Activated naive CD8-positive, alpha-beta T cell treated with anti-CD3 and anti-CD28 coated beads, Interleukin-2, amount 10 ng/mL, durations not matched to agents 7 days and 5 days (primary cell): ENCODE measurements at regions not wholly inside any gene's neighbourhood (a gene's known extent, or its start where the extent isn't known, plus 50 kb on each side); places are given as distances from the start of the nearest gene placed in this dataset.
"Not testable (repeated sequence)": the region's sequence is repeated elsewhere in the genome, so short reads cannot be mapped to it uniquely, and the experiment has no call there.

ENCODE experiments used
- ATAC-seq: fragments of 150-1000 bp; cut with Tn5 transposase; one replicate; pipeline ENCODE4 v1.10.0; 2021; ENCODE audit warnings: low read depth, moderate library complexity
- POLR2A ChIA-PET: fragments of 350-600 bp; sonication (Branson Sonifier 250); formaldehyde crosslinking; loops from one replicate; lab custom pipeline; 2021; ENCODE audit warnings: antibody characterized with exemption; lab: Charles Lee
- DNase-seq: peaks from one replicate; pipeline ENCODE4 v3.0.0; 2021
- H3K27ac Mint-ChIP-seq: one replicate; pipeline ENCODE4 v1.8.0; 2022; ENCODE audit warnings: mild to moderate bottlenecking, mixed read lengths
- H3K27me3 Mint-ChIP-seq: one replicate; pipeline ENCODE4 v1.8.0; 2022; ENCODE audit warnings: mild to moderate bottlenecking, moderate library complexity, mixed read lengths
- H3K36me3 Mint-ChIP-seq: one replicate; pipeline ENCODE4 v1.8.0; 2021; ENCODE audit warnings: mild to moderate bottlenecking, mixed read lengths
- H3K4me1 Mint-ChIP-seq: one replicate; pipeline ENCODE4 v1.8.0; 2021; ENCODE audit warnings: mixed read lengths
- H3K4me3 Mint-ChIP-seq: one replicate; pipeline ENCODE4 v1.8.0; 2022; ENCODE audit warnings: mild to moderate bottlenecking, moderate library complexity, mixed read lengths
- H3K9me3 Mint-ChIP-seq: one replicate; pipeline ENCODE4 v1.8.0; 2021; ENCODE audit warnings: mixed read lengths

DNA sequence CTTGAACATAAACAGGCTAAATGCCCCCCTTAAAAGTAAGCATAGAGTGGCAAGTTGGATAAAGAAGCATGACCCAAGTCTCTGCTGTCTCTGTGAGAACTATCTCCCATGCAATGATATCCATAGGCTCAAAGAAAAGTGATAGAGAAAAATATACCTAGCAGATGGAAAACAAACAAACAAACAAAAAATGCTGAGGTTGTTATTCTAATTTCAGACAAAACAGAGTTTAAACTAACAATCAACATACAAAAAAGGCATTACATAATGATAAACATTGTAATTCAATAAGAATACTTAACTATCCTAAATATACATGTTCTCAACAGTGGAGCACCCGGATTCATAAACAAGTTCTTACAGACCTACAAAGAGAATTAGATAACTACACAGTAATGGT, 626.2 kb upstream of the CNTNAP2 start:
- no peaks in the 10 kb centered on the region for H3K36me3 Mint-ChIP-seq
- H3K4me1 Mint-ChIP-seq = no peaks in the 10 kb centered on the region
- POLR2A ChIA-PET = no interaction called here
- H3K27ac Mint-ChIP-seq = no peak overlapping the region
- peaks cover 1% of the 10 kb centered on the region for H3K9me3 Mint-ChIP-seq
- no peaks in the 10 kb centered on the region for H3K27me3 Mint-ChIP-seq
- no peak overlapping the region for H3K4me3 Mint-ChIP-seq
- DNase-seq (no peak), ATAC-seq (no peak)

DNA sequence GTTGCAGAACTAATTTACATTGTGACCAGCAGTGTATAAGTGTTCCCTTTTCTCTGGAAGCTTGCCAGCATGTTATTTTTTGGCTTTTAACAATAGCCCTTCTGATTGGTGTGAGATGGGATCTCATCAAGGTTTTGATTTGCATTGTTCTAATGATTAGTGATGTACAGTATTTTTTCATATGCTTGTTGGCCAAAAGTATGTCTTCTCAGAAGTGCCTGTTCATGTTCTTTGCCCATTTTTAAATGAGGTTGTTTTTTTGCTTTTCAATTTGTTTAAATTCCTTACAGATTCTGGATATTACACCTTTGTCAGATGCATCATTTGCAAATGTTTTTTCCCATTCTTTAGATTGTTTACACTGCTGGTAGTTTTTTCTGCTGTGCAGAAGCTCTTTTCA, 627.0 kb upstream of the CNTNAP2 start:
- no peak overlapping the region for H3K27ac Mint-ChIP-seq
- POLR2A ChIA-PET = no interaction called here
- no peaks in the 10 kb centered on the region for H3K4me1 Mint-ChIP-seq
- peaks cover 1% of the 10 kb centered on the region for H3K9me3 Mint-ChIP-seq
- no peak for DNase-seq
- no peaks in the 10 kb centered on the region for H3K36me3 Mint-ChIP-seq
- H3K27me3 Mint-ChIP-seq = no peaks in the 10 kb centered on the region
- no peak for ATAC-seq
- H3K4me3 Mint-ChIP-seq = no peak overlapping the region

DNA sequence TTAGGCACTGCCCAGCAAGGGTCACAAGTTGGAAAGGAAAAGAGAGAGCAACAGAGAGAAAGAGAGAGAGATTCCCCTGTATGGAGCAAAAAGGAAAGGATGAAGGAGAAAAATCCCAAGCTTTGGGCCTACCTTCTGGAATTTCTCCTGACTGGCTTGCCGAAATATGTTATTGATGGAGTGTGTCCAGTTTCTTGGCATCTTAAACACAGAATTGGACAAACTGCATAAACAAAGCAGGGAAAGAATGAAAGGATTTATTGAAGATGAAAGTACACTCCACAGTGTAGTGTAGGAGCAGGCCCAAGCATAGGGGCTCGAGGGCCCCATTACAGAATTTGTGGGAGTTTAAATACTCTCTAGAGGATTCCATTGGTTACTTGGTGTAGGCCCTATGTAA, 627.8 kb upstream of the CNTNAP2 start:
- POLR2A ChIA-PET = no interaction called here
- DNase-seq (no peak), ATAC-seq (no peak)
- peaks cover 1% of the 10 kb centered on the region for H3K9me3 Mint-ChIP-seq
- no peaks in the 10 kb centered on the region for H3K4me1 Mint-ChIP-seq
- H3K4me3 Mint-ChIP-seq = no peak overlapping the region
- no peaks in the 10 kb centered on the region for H3K36me3 Mint-ChIP-seq
- H3K27ac Mint-ChIP-seq = no peak overlapping the region
- no peaks in the 10 kb centered on the region for H3K27me3 Mint-ChIP-seq

DNA sequence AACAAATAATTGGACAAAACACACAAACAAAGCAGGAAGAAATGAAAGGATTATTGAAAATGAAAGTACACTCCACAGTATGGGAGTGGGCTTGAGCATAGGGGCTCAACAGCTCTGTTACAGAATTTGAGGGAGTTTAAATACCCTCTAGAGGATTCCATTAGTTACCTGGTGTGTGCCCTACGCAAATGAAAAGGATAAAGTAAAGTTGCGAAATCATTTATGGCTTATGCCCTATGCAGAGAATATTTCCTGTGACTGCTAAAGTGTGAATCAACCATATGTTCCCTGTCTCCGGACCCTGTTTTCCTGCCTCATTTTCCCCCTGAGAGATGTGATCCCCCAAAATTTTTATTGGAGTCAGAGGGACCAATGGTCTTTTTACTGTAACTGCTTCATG, 634.6 kb upstream of the CNTNAP2 start:
- no peaks in the 10 kb centered on the region for H3K27me3 Mint-ChIP-seq
- POLR2A ChIA-PET = no interaction called here
- H3K27ac Mint-ChIP-seq = no peak overlapping the region
- ATAC-seq (no peak), DNase-seq (no peak)
- H3K4me1 Mint-ChIP-seq = no peaks in the 10 kb centered on the region
- H3K9me3 Mint-ChIP-seq = peaks cover 1% of the 10 kb centered on the region
- no peak overlapping the region for H3K4me3 Mint-ChIP-seq
- no peaks in the 10 kb centered on the region for H3K36me3 Mint-ChIP-seq

DNA sequence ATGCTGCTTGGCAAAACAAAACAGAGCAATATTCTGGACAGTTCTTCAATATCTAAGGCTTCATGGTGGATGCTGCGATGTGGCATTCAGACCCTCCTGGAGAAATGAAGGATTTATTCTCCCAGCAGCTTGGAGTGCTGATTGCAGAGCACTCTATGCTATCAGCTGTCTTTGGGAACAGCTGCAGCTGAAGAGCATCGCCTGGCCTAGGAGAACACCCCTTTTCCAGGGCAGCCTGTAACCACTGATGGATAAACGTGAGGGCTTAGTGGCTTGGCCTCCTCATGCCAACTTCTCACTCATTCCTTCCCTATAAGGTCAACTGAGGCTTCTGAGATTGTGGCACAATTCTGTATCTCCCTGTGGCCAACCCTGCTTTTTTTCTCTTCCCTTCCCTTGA, 638.1 kb upstream of the CNTNAP2 start:
- DNase-seq (no peak), ATAC-seq (no peak)
- Mint-ChIP-seq H3K4me1 (no peaks in the 10 kb centered on the region), H3K36me3 (no peaks in the 10 kb centered on the region), H3K9me3 (peaks cover 3% of the 10 kb centered on the region), H3K27me3 (no peaks in the 10 kb centered on the region), H3K27ac (no peak overlapping the region), H3K4me3 (no peak overlapping the region)
- POLR2A ChIA-PET = no interaction called here

DNA sequence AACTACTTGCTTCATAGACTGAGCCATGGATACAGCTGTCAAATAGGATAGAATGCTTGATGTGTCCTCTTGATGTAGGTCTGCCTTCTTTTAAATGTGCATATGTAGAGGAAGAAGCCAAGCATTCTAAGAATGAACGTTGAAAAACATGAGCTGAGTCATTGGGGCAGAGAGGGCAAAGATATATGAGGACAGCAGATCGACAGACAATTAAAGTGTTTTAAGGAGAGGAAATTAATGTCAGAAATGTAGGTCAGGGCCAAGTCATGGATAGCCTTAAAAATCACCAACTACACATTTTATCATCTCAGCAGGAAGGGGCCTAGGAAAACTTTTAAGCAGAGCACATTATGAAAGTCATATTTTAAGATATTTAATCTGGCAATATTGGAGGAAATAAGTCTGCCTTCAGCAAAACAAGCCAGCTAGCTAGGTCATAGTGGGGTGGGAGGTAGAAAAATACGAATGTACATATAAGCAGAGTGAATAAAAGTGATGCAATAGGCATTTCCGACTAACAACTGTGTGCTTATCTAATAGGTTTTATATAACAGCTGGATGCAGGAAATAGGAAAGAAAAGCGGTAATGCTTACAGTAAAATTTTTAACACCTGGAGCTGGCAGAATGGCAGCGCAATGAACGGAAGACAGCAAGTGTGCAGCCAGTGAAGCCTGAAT, 638.3 kb upstream of the TPK1 start:
- Mint-ChIP-seq H3K4me3 (no peak overlapping the region), H3K27ac (no peak overlapping the region), H3K27me3 (no peaks in the 10 kb centered on the region), H3K36me3 (no peaks in the 10 kb centered on the region), H3K9me3 (peaks cover 3% of the 10 kb centered on the region), H3K4me1 (no peaks in the 10 kb centered on the region)
- no peak for DNase-seq
- POLR2A ChIA-PET = no interaction called here
- ATAC-seq = no peak

DNA sequence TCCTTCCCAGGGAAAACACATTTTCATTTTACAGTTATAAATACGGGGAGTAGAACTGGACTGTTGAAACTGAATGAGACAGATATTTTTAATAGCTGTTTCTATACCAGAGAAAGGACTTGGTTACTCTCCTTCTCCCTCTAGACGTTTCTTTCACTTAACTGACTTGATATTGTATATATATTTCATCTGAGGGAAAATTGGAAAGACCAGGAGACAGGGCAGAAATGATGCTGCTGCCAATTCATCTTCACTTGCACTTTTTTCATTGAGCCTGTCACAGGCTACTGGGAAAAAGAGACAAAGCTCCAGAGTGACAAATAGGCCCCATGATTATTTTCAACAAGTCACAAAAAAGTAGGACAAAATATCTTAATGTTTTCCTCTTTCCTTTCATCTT, 636.0 kb upstream of the TPK1 start:
- DNase-seq = no peak
- no peak for ATAC-seq
- no peaks in the 10 kb centered on the region for H3K4me1 Mint-ChIP-seq
- H3K27me3 Mint-ChIP-seq = no peaks in the 10 kb centered on the region
- no peak overlapping the region for H3K4me3 Mint-ChIP-seq
- H3K36me3 Mint-ChIP-seq = no peaks in the 10 kb centered on the region
- no peak overlapping the region for H3K27ac Mint-ChIP-seq
- POLR2A ChIA-PET = no interaction called here
- H3K9me3 Mint-ChIP-seq = peaks cover 3% of the 10 kb centered on the region

DNA sequence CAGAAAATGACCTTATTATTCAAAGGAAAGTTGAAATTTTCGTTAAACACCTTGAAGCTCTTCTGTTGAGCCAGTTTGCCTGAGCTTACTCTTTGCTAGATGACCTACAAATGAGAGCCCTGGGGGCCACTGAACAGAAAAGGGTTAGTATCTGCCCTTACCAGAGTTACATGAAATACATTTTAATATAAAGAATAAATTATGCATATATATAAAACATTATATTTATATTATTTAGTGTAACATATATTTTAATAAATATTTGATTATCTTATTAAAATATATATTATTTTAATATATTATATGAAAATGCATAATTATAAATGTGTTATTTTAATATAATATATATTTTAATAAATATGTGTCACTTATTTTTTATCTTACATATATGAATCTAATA, 628.4 kb upstream of the TPK1 start:
- Mint-ChIP-seq H3K36me3 (no peaks in the 10 kb centered on the region), H3K4me1 (no peaks in the 10 kb centered on the region), H3K27ac (no peak overlapping the region), H3K9me3 (peaks cover 3% of the 10 kb centered on the region), H3K4me3 (no peak overlapping the region), H3K27me3 (no peaks in the 10 kb centered on the region)
- DNase-seq (no peak), ATAC-seq (no peak)
- POLR2A ChIA-PET = no interaction called here

DNA sequence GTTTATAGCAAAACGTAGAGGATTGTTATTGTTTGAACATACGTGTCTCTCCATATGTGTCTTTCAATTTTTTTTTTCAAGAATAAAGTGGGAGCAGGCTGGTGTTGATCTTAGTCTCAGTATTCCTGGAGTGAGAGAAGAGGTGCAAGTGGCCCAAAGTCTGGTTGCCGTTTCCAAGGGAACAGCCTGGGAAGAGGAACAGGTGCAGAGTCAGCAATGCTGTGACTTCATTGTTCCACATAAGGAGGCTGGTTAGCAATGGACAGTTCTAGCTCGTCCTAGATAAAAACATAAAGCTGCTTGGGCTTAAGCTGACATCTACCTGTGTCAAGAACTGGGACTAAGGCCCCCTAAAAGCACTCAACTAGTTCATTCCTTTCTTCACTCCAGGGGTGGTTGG, 626.6 kb upstream of the TPK1 start:
- H3K27ac Mint-ChIP-seq = no peak overlapping the region

DNA sequence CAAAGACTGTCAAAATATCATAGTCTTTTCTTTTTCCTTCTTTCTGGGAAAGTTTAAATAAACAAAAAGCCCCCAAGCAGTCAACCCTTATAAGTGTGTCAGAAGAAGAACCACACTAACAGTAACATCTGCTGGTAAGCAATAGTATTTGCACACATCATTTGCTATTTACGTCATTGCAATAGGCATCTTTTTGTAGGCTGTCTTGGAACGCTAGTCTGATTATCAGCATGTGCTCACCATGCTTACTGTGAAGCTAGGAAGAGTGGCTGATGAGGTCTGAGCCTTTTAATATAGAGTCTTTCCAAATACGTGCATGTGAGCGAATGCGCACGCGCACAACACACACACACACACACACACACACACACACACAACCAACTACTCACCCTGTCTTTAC, 599.0 kb upstream of the TPK1 start:
- POLR2A ChIA-PET = no interaction called here
- Mint-ChIP-seq H3K27me3 (no peaks in the 10 kb centered on the region), H3K4me1 (no peaks in the 10 kb centered on the region), H3K27ac (no peak overlapping the region), H3K36me3 (no peaks in the 10 kb centered on the region), H3K4me3 (no peak overlapping the region), H3K9me3 (peaks cover 1% of the 10 kb centered on the region)
- no peak for DNase-seq
- ATAC-seq = no peak

More for the DNA sequence above, 626.6 kb upstream of the TPK1 start:
- DNase-seq (no peak), ATAC-seq (no peak)
- Mint-ChIP-seq H3K4me3 (no peak overlapping the region), H3K36me3 (no peaks in the 10 kb centered on the region), H3K4me1 (no peaks in the 10 kb centered on the region), H3K27me3 (no peaks in the 10 kb centered on the region), H3K9me3 (peaks cover 3% of the 10 kb centered on the region)
- POLR2A ChIA-PET = no interaction called here

DNA sequence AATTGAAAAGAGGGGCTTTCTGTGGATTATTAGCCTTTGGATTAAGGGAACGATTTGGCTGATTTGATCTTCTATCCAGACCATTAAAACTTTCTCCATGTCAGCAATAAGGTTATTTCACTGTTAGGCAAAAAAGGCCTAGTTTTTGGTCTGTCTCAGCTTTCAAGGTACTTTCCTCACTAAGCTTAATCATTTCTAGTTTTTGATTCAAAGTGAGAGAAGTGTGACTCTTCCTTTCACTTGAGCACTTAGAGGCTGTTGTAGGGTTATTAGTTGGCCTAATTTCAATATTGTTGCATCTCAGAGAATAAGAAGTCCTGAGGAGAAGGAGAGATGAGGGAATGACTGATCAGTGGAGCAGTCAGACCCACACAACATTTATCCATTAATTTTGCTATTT, 596.0 kb upstream of the TPK1 start:
- Mint-ChIP-seq H3K36me3 (no peaks in the 10 kb centered on the region), H3K4me3 (no peak overlapping the region), H3K4me1 (no peaks in the 10 kb centered on the region), H3K27ac (no peak overlapping the region), H3K27me3 (no peaks in the 10 kb centered on the region), H3K9me3 (peaks cover 4% of the 10 kb centered on the region)
- POLR2A ChIA-PET = no interaction called here
- ATAC-seq = no peak
- DNase-seq = no peak

DNA sequence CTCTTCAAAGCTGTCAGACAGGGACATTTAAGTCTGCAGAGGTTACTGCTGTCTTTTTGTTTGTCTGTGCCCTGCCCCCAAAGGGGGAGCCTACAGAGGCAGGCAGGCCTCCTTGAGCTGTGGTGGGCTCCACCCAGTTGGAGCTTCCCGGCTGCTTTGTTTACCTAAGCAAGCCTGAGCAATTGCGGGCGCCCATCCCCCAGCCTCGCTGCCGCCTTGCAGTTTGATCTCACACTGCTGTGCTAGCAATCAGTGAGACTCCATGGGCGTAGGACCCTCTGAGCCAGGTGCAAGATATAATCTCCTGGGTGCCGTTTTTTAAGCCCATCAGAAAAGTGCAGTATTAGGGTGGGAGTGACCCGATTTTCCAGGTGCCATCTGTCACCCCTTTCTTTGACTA, 582.6 kb upstream of the TPK1 start:
- not testable (repeated sequence) for H3K27ac Mint-ChIP-seq, ATAC-seq, DNase-seq

DNA sequence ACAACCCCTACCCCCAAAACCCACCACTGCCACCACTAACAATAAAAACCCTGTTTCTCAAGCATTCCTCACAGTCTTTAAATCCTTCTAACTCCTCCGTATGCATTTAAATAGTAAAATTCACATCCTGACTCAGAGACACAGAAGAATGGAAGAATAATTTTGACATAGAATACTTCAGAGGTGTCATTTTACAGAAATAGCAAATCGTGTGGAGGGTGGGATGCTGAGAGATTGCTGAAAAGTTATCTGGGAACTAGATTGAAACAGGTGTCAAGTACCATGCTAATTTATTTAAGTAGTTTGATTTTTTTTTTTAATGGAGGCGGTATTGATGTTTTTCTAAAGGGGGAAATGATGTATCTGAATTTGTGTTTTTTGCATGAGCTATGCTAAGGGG, 575.2 kb upstream of the TPK1 start:
- H3K27ac Mint-ChIP-seq = no peak overlapping the region
- H3K27me3 Mint-ChIP-seq = no peaks in the 10 kb centered on the region
- no peaks in the 10 kb centered on the region for H3K4me1 Mint-ChIP-seq
- ATAC-seq (no peak), DNase-seq (no peak)
- peaks cover 2% of the 10 kb centered on the region for H3K9me3 Mint-ChIP-seq
- H3K4me3 Mint-ChIP-seq = no peak overlapping the region
- POLR2A ChIA-PET = no interaction called here
- H3K36me3 Mint-ChIP-seq = no peaks in the 10 kb centered on the region

More for the DNA sequence above, 582.6 kb upstream of the TPK1 start:
- H3K9me3 Mint-ChIP-seq, H3K27me3 Mint-ChIP-seq, H3K36me3 Mint-ChIP-seq, H3K4me1 Mint-ChIP-seq, H3K4me3 Mint-ChIP-seq, POLR2A ChIA-PET: not testable (repeated sequence)

DNA sequence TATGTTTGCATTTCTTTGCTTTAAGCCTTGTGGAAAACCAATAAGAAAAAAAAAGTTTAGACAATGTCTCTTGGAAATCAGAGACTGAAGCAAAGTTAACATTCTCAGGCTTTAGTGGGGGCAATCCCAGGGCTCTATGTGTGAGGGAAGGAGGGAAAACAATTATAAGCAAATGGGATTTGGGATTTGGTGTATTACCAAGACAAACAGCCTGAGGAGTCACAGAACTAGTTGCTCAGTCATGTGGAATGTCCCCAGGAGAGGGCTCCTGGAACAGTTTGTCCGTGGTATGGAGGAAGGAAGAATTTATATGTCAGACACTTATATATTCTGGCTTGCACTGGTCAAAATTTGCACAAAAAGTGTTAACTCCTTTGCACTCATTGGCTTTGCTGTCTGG, 562.9 kb upstream of the TPK1 start:
- H3K27ac Mint-ChIP-seq = no peak overlapping the region
- no peak for ATAC-seq
- H3K4me3 Mint-ChIP-seq = no peak overlapping the region
- H3K36me3 Mint-ChIP-seq = no peaks in the 10 kb centered on the region
- peaks cover 3% of the 10 kb centered on the region for H3K9me3 Mint-ChIP-seq
- DNase-seq = no peak
- POLR2A ChIA-PET = no interaction called here
- H3K4me1 Mint-ChIP-seq = no peaks in the 10 kb centered on the region
- no peaks in the 10 kb centered on the region for H3K27me3 Mint-ChIP-seq

DNA sequence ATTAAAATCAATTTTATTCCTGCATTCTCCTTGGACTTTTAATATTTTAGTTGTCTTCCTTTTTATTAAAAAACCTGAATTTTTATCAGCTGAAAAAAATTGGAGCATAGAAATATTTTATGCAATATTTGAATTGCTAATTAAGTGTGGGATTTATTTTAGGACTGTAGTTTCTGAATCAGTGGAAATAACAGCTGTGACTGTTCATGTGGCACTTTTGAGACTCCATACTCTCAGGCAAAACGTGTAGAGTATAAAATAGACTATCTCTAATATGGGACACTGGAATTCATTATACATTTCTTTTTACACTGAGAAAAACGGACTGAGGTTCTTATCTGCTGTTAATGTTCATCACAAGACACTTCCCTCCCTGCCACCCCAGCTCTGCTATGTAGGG, 558.3 kb upstream of the TPK1 start:
- POLR2A ChIA-PET = no interaction called here
- no peaks in the 10 kb centered on the region for H3K4me1 Mint-ChIP-seq
- no peak overlapping the region for H3K4me3 Mint-ChIP-seq
- no peaks in the 10 kb centered on the region for H3K27me3 Mint-ChIP-seq
- H3K9me3 Mint-ChIP-seq = peaks cover 3% of the 10 kb centered on the region
- H3K36me3 Mint-ChIP-seq = no peaks in the 10 kb centered on the region
- H3K27ac Mint-ChIP-seq = no peak overlapping the region
- no peak for DNase-seq
- no peak for ATAC-seq
